Heart left ventricle (tissue), 16 donors: ENCODE measurements at regions not wholly inside any gene's neighbourhood (a gene's known extent, or its start where the extent isn't known, plus 50 kb on each side); places are given as distances from the start of the nearest gene placed in this dataset.

ENCODE experiments used
- ATAC-seq, 4 donors: fragments of 200-7000 bp; cut with Tn5 transposase; one replicate each; pipeline ENCODE4 v1.9.1; 2020 to 2022; ENCODE audit warnings: moderate library complexity in 4 of 4, mild to moderate bottlenecking in 3 of 4, moderate number of reproducible peaks in 1 of 4
- DNase-seq, 5 donors: peaks; one replicate each; pipeline ENCODE4 v3.0.0-alpha.2; 2020
- H3K27ac ChIP-seq, 12 donors: fragments of 200-600 bp; sonication (generic) in 4 of 12; one replicate each; pipeline versions ENCODE4 v1.5.0 to v1.8.0; 2016 to 2022; ENCODE audit warnings: mild to moderate bottlenecking in 2 of 12
- H3K27me3 ChIP-seq, 9 donors: fragments of 200-600 bp; sonication (generic) in 2 of 9; one replicate each; pipeline versions ENCODE4 v1.5.1 to v1.8.0; 2016 to 2022; ENCODE audit warnings: mild to moderate bottlenecking in 3 of 9
- H3K36me3 ChIP-seq, 9 donors: fragments of 200-600 bp; sonication (generic) in 2 of 9; one replicate each; pipeline versions ENCODE4 v1.5.0 to v1.8.0; 2018 to 2022; ENCODE audit warnings: mild to moderate bottlenecking in 2 of 9
- H3K4me1 ChIP-seq, 12 donors: fragments of 200-600 bp; sonication (generic) in 4 of 12; one replicate each; pipeline versions ENCODE4 v1.5.0 to v1.8.0; 2016 to 2022; ENCODE audit warnings: mild to moderate bottlenecking in 3 of 12
- H3K4me3 ChIP-seq, 12 donors: fragments of 200-600 bp; sonication (generic) in 4 of 12; one replicate each; pipeline versions ENCODE4 v1.5.0 to v1.8.0; 2017 to 2022; ENCODE audit warnings: mild to moderate bottlenecking in 9 of 12, moderate library complexity in 4 of 12
- H3K9me3 ChIP-seq, 12 donors: fragments of 200-600 bp; sonication (generic) in 4 of 12; one replicate each; pipeline versions ENCODE4 v1.5.0 to v1.8.0; 2016 to 2022; ENCODE audit warnings: mild to moderate bottlenecking in 1 of 12
- POLR2A ChIP-seq, 2 donors: fragments of 450-650 bp; IDR thresholded peaks; one replicate each; pipeline ENCODE4 v1.6.1; 2017; ENCODE audit warnings: antibody characterized with exemption in 2 of 2, mild to moderate bottlenecking in 2 of 2, moderate library complexity in 2 of 2
- WGBS, 4 donors: extraction: QIAGEN DNeasy Blood & Tissue Kit in 2 of 4; methylation state at CpG; one replicate each; pipeline versions ENCODE4 v1.1.5 to v1.1.7; 2013 to 2018; 5-methylcytosine and 5-hydroxymethylcytosine counted together
- intact Hi-C, 10 donors: fragments of 100-400 bp; cut with DNase I; formaldehyde crosslinking; loops; one replicate each; pipeline versions ENCODE4 v1.11.1 to v1.14.2; 2022
- TF ChIP-seq, protein P1 (sequence below), 12 donors: fragments of 200-600 bp; sonication (generic) in 4 of 12; IDR thresholded peaks; one replicate each; pipeline versions ENCODE4 v1.5.0 to v1.8.0; 2018 to 2022; ENCODE audit warnings: antibody characterized with exemption in 12 of 12, mild to moderate bottlenecking in 5 of 12
- donor health status: ischemic (EF 13 %, LVEDD 7.1; RV severe dilation, severe dysfunction).
- donor health status: healthy with polysubstance abuse.
- donor health status: DM: no; HTN: yes; CAD: no.
- donor health status: DM: no; HTN: no; CAD: no.
- donor health status: ischemic (EF 25% LVEDD 6.9; RV normal size, moderate dysfunction).
- donor health status: ischemic (EF 25% LVEDD 5.7; RV mildly dilated, moderate dysfunction).
- donor health status: healthy.
- donor health status: DM: yes; HTN: yes; CAD: no.
- donor health status: ischemic (EF 35%, LVEDD 5.7; RV mildly dilated, moderate dysfunction).
- donor health status: nonischemic (EF 11% LVEDD 7.7; RV severe dilation, severe dysfunction).
- donor health status: DM: yes; HTN: yes; CAD: no.
- donor health status: PGD.
- donor health status: ischemic (EF 29% LVEDD 5.4; RV normal size, mild dysfunction).
- donor health status: nonischemic (EF 23%, LVEDD 6.1; RV moderate dilation, normal function).

DNA sequence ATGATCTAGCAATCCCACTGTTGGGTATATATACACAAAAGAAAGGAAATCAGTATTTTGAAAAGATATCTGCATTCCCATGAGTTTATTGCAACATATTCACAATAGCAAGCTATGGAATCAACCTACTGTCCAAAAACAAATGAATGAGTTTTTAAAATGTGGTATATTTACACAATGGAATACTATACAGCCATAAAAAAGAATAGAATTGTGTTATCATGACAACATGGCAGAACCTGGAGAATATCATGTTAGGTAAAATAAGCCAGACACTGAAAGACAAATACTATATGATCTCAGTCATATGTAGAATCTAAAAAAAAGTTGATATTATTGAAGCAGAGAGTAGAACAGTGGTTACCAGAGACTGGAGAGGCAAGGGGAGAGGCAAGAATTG, 732.6 kb downstream of the MCTP2 start:
- Histone ChIP-seq H3K36me3 (no peaks in the 10 kb centered on the region), H3K4me3 (no peak overlapping the region), H3K27me3 (no peaks in the 10 kb centered on the region), H3K4me1 (peaks cover 0 to 5% (median 0%) of the 10 kb centered on the region in 12 donors), H3K27ac (no peak overlapping the region), H3K9me3 (peaks cover 0 to 35% (median 6%) of the 10 kb centered on the region in 12 donors)
- TF ChIP-seq POLR2A (IDR thresholded peaks at IDR 0.05), result no peak
- TF ChIP-seq, protein P1, sequence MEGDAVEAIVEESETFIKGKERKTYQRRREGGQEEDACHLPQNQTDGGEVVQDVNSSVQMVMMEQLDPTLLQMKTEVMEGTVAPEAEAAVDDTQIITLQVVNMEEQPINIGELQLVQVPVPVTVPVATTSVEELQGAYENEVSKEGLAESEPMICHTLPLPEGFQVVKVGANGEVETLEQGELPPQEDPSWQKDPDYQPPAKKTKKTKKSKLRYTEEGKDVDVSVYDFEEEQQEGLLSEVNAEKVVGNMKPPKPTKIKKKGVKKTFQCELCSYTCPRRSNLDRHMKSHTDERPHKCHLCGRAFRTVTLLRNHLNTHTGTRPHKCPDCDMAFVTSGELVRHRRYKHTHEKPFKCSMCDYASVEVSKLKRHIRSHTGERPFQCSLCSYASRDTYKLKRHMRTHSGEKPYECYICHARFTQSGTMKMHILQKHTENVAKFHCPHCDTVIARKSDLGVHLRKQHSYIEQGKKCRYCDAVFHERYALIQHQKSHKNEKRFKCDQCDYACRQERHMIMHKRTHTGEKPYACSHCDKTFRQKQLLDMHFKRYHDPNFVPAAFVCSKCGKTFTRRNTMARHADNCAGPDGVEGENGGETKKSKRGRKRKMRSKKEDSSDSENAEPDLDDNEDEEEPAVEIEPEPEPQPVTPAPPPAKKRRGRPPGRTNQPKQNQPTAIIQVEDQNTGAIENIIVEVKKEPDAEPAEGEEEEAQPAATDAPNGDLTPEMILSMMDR (IDR thresholded peaks at IDR 0.05), result no peak
- intact Hi-C loops, result loop anchor here in 2 of 10 donors (10.0 kb wide), 2 partner anchors 61 to 289 kb away; no protein-coding TSS in a partner anchor
- no peak for DNase-seq
- no peak for ATAC-seq

DNA sequence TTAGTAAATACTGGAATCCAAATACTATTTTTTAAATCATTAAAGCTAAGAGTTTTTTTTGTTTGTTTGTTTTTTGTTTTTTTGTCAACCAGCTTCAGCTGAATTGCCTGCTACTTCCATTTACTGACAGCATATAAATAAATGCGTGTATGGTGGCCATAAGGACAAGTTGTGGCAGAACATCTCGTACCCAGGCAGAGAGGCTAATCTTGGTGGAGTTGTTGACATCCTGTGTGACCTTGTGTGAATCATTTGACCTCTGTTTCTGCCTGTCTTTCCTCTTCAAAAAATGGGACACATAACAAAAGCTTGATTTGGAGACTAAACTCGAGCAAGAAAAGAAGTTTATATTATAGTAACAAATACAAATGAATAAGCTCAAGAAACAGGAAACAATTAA, 734.2 kb downstream of the MCTP2 start:
- peaks cover 0 to 21% (median 4%) of the 10 kb centered on the region in 12 donors for H3K9me3 ChIP-seq
- no peak for TF ChIP-seq POLR2A (IDR thresholded peaks at IDR 0.05)
- TF ChIP-seq, protein P1 (IDR thresholded peaks at IDR 0.05), result no peak
- intact Hi-C loops, result loop anchor here in 2 of 10 donors (10.0 kb wide), 2 partner anchors 59 to 291 kb away; no protein-coding TSS in a partner anchor
- H3K4me1 ChIP-seq, result peaks cover 0 to 5% (median 0%) of the 10 kb centered on the region in 12 donors
- no peaks in the 10 kb centered on the region for H3K27me3 ChIP-seq
- no peak for DNase-seq
- no peaks in the 10 kb centered on the region for H3K36me3 ChIP-seq
- peak overlapping the region in 5 of 12 donors; percentile 21 to 54 (median 43) for H3K27ac ChIP-seq
- 34 to 52% (median 46%) methylated on average over 3 of the region's 3 CpGs for WGBS, 4 donors
- ATAC-seq, result peak in 2 of 4 donors; percentile 36 to 64
- no peak overlapping the region for H3K4me3 ChIP-seq

DNA sequence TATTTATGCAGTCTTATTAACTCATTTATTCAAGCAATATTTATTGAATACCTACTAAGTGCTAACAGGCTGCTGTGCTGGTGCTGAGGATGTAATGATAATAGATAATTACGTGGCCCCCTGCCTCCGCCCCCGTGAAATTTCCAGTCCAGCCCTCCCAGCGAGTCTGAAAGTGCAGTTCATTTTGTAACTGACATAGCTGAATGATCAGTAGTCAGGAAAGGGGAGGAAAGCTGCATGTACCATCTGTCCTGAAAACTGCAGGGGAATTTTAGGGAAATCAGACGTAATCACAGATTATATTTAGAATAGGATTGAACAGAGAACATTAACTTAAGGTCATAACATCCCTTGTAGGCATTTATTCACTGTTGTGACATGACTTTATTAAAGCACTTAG, 736.8 kb downstream of the MCTP2 start:
- Histone ChIP-seq H3K4me3 (no peak overlapping the region), H3K36me3 (no peaks in the 10 kb centered on the region), H3K9me3 (peaks cover 0 to 6% (median 0%) of the 10 kb centered on the region in 12 donors), H3K4me1 (peaks cover 0 to 5% (median 0%) of the 10 kb centered on the region in 12 donors), H3K27me3 (no peaks in the 10 kb centered on the region), H3K27ac (peak overlapping the region in 8 of 12 donors; percentile 2 to 58 (median 12))
- TF ChIP-seq POLR2A (IDR thresholded peaks at IDR 0.05), result no peak
- TF ChIP-seq, protein P1 (IDR thresholded peaks at IDR 0.05), result no peak
- DNase-seq, result peak in 1 of 5 donors; percentile 46
- intact Hi-C loops, result loop anchor here in 2 of 10 donors (10.0 kb wide), 2 partner anchors 57 to 293 kb away; no protein-coding TSS in a partner anchor
- ATAC-seq, result peak in 2 of 4 donors; percentile 16 to 34
- 41 to 50% (median 47%) methylated on average over 5 of the region's 5 CpGs for WGBS, 4 donors

DNA sequence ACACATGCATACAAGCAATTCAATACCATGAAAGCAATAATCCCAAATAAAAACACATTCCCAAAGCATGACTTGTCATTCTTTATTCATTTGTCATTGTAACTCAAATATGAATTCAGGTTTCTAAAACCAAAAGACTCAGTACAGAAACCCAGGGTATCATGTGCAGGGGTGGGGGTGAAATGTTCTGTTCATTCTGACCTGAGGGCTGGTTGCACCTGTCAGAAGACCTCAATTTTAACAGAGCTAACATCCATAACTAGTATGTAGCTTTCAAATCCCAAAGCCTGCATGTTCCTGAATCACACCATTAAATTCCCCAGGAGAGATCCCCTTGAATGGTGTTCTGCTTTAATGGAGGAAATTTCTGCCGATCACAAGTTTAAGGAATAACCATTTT, 738.7 kb downstream of the MCTP2 start:
- TF ChIP-seq POLR2A (IDR thresholded peaks at IDR 0.05), result no peak
- TF ChIP-seq, protein P1 (IDR thresholded peaks at IDR 0.05), result no peak
- Histone ChIP-seq H3K27me3 (no peaks in the 10 kb centered on the region), H3K27ac (no peak overlapping the region), H3K4me1 (peaks cover 0 to 5% (median 0%) of the 10 kb centered on the region in 12 donors), H3K4me3 (no peak overlapping the region), H3K36me3 (no peaks in the 10 kb centered on the region), H3K9me3 (no peaks in the 10 kb centered on the region)
- WGBS, 4 donors, result 96 to 100% (median 99%) methylated on average over 1 of the region's 1 CpG
- no peak for ATAC-seq
- no peak for DNase-seq
- intact Hi-C loops, result no loop called here
